GM10248 (cell line): ENCODE measurements at regions not wholly inside any gene's neighbourhood (a gene's known extent, or its start where the extent isn't known, plus 50 kb on each side); places are given as distances from the start of the nearest gene placed in this dataset.

Source experiments
- CTCF ChIA-PET: fragments of 300-600 bp; sonication (Branson Sonifier 250); formaldehyde crosslinking; extraction: SDS; loops from one replicate; lab custom pipeline; 2021; ENCODE audit warnings: antibody characterized with exemption; lab: Yijun Ruan, JAX
- POLR2A ChIA-PET: fragments of 350-650 bp; sonication (Branson Sonifier 250); formaldehyde crosslinking; extraction: SDS; loops from one replicate; lab custom pipeline; 2020; ENCODE audit warnings: antibody characterized with exemption; lab: Yijun Ruan, JAX
- DNase-seq: peaks from one replicate; pipeline ENCODE4 v3.0.0; 2012; ENCODE audit errors: extremely low spot score
- CTCF ChIP-seq: IDR thresholded peaks from 2 replicates; pipeline ENCODE4 v1.5.1; 2012; ENCODE audit warnings: mild to moderate bottlenecking, low read depth; ENCODE audit errors: extremely low read depth, missing control alignments, control extremely low read depth

DNA sequence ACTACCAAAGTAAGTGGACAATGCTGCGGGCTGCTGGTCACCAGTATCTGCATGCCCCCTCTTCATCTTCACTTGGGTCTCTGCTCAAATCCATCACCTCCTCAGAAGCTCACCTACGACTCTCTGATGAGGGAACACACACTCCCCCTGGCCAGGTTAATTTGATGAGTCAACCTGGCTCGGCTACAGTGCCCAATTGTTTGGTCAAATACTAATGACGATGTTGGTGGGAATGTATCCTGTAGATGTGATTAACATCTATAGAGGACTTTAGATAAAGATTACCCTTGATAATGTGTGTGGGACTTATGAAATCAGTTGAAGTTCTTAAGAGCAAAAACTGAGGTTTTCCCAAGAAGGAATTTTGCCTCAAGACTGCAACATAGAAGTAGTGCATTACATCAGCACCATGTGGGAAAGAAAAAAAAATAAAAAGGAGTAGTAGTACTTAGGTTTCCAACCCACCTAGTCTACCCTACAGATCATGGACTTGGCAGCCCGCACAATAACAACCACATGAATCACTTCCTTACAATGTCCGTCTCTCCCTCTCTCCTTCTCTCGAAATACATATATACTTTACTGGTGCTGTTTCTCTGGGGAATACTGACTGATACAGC, 467.3 kb downstream of the DNAH5 start:
- no peak for DNase-seq
- CTCF ChIA-PET, result no interaction called here
- POLR2A ChIA-PET, result no interaction called here
- TF ChIP-seq CTCF, result no peak

DNA sequence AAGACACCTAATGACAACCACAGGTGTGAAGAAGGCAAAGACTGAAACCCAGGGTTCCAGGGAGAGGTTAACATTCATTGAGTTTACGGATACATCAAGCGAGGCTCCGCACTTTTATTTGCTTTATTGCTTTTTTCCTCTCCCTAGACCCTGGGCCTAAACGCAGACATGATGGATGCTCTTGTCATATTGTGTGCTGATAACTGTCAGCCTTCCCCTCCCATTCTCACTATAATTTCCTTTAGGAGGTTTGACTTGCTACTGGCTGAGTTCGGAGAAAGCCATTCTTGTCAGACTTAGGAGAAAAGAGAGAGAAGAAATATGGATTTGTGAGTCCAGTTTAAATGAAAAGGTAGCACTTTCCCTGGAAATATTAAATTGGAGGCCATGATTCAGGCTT, 471.6 kb downstream of the DNAH5 start:
- no peak for DNase-seq
- ChIA-PET CTCF (no interaction called here), POLR2A (no interaction called here)
- no peak for TF ChIP-seq CTCF

DNA sequence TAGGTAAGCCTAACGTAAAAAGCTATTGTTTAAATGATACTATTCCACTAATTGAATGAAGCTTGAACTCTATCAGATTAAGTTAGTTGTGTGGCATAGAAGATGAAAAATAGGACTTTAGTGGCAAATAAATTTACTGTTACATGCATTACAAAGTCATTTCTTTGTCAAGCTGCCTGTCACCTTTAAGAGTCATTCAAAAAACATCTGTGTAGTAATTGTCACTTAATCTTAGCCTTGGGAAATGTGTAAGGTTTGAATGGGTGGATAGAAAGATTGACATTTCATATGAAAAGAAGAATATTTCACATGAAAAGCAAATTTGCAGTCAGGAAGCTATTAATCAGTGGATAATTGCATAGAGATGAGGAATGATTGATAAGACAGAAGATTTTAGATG, 473.5 kb downstream of the DNAH5 start:
- no peak for DNase-seq
- TF ChIP-seq CTCF, result no peak
- POLR2A ChIA-PET, result no interaction called here
- CTCF ChIA-PET, result interaction anchor here (1.2 kb wide), 1 partner anchor 13 kb away, joined by 3 read pairs; no protein-coding TSS in a partner anchor

- ChIA-PET CTCF (no interaction called here), POLR2A (no interaction called here)
- DNase-seq, result no peak
- TF ChIP-seq CTCF, result no peak
Measured at GRCh38 chr5:13470263-13470662, 474.2 kb downstream of the DNAH5 start.

DNA sequence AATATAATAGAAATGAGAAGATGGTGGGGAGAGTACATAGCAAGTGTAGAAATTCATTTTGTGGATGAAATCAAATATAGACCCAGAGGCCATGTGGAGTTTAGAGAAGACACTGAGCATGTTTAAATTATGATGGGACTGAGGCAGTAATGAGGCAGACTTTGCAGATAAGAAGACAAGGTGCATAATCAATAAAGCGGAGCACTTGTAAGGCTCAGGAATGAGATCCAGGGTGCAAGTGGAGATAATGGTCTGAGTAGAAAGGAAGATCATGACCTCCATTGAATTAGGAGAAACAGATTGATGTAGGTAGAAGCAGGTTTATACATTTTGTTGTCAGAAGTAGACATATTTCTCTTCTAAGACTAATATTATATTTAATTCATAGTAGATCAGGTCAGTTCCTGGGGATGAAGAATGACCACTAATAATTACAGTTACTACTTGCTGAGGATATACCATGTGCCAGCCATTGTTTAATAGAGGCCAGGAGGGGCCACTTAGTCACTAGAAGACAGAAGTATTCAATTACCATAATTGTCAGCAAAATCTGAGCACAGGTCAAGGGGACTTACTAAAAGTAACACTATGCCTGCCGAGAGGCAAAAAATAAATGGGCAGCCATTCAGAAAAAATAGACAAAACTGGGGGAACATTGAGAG, 479.8 kb downstream of the DNAH5 start:
- ChIA-PET CTCF (interaction anchor here (2.7 kb wide), 1 partner anchor 15 kb away, joined by 8 read pairs; no protein-coding TSS in a partner anchor), POLR2A (no interaction called here)
- no peak for DNase-seq
- no peak for TF ChIP-seq CTCF

DNA sequence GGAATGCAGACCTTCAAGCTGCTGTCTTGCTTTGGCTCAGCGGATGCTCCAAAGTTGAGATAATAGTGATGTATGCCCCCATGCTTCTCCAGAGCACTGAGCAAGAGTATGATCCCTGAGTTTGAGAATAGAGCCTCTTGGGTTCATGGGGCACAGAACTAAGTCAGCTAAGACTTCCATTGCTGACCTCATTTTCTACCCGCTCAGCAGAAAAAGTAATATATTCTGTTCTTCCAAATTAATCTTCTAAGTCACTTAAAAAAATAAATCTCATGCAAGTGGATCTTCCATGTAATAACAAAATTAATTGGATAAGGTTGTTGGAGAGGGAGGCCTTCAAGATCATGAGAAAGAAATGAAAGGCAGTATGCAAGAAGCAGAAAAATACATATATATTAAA, 483.9 kb downstream of the DNAH5 start:
- TF ChIP-seq CTCF, result no peak
- POLR2A ChIA-PET, result no interaction called here
- CTCF ChIA-PET, result interaction anchor here (1.2 to 1.5 kb wide), 2 partner anchors 11 to 19 kb away, joined by 3 to 5 read pairs; no protein-coding TSS in a partner anchor
- DNase-seq, result no peak
